ENCODE measurements at regions not wholly inside any gene's neighbourhood (a gene's known extent, or its start where the extent isn't known, plus 50 kb on each side); places are given as distances from the start of the nearest gene placed in this dataset.

- no peaks in the 10 kb centered on the region for H3K36me3 ChIP-seq
- no peaks in the 10 kb centered on the region for H3K27me3 ChIP-seq
- 65 to 70% methylated on average over 2 to 9 of the region's 9 CpGs for WGBS, 2 donors (ENCODE audit: low coverage in 1 of 2)
- no peak overlapping the region for H3K27ac ChIP-seq
- H3K9me3 ChIP-seq, result no peaks in the 10 kb centered on the region
- no peak for TF ChIP-seq EP300 (IDR thresholded peaks at IDR 0.05; ENCODE audit: low read depth)
- no peak for TF ChIP-seq POLR2A (IDR thresholded peaks at IDR 0.05)
- TF ChIP-seq POLR2AphosphoS5 (IDR thresholded peaks at IDR 0.05), result no peak
- TF ChIP-seq CTCF (IDR thresholded peaks at IDR 0.05), result no peak
- no peaks in the 10 kb centered on the region for H3K4me1 ChIP-seq
- intact Hi-C loops (cut with DNase I; ENCODE audit: low total_unique reads) (no loop called here), in situ Hi-C loops (cut with MboI; ENCODE audit: low pct_ligation_motif_present in 1 of 4, low pct_unique_long_range_greater_than_20kb in 1 of 4, low sequenced_read_pairs in 3 of 4) (no loop called here)
- no peak overlapping the region for H3K4me3 ChIP-seq
- DNase-seq, result no peak
These were observed 96.7 kb downstream of the RHOB start for GRCh38 chr2:20543469-20544152.

GRCh38 chr2:20544153-20544747 is 97.4 kb downstream of the RHOB start:
- TF ChIP-seq POLR2A (IDR thresholded peaks at IDR 0.05) (no peak), POLR2AphosphoS5 (IDR thresholded peaks at IDR 0.05) (no peak), CTCF (IDR thresholded peaks at IDR 0.05) (no peak), EP300 (IDR thresholded peaks at IDR 0.05; ENCODE audit: low read depth) (no peak)
- in situ Hi-C loops (cut with MboI; ENCODE audit: low pct_ligation_motif_present in 1 of 4, low pct_unique_long_range_greater_than_20kb in 1 of 4, low sequenced_read_pairs in 3 of 4) (no loop called here), intact Hi-C loops (cut with DNase I; ENCODE audit: low total_unique reads) (no loop called here)
- no peaks in the 10 kb centered on the region for H3K36me3 ChIP-seq
- DNase-seq, result no peak
- no peaks in the 10 kb centered on the region for H3K4me1 ChIP-seq
- no peak overlapping the region for H3K27ac ChIP-seq
- H3K9me3 ChIP-seq, result no peaks in the 10 kb centered on the region
- 86 to 92% methylated on average over 4 to 8 of the region's 8 CpGs for WGBS, 2 donors (ENCODE audit: low coverage in 1 of 2)
- no peaks in the 10 kb centered on the region for H3K27me3 ChIP-seq
- no peak overlapping the region for H3K4me3 ChIP-seq

DNA sequence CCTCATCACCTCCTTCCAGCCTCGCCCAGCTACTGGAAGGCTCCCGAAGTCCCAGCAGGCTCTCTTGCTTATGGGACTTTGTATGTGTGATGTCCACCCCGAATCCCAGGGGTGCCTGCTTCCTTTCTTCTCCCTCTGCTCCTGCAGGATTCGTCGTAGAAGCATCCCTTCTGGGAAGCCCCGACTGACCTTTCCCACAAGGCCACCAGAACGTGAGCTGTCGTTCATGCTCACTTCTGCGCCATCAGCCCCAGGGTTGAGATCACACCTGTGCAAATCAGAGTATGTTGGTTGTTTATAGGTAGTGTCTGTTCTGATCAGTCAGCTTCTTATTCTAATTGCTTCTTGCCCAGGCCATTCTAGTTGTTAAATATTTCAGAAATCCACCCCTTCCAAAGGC is 101.8 kb downstream of the HS1BP3 start:
- 67 to 93% methylated on average over 3 to 9 of the region's 9 CpGs for WGBS, 2 donors (ENCODE audit: low coverage in 1 of 2)
- H3K9me3 ChIP-seq, result no peaks in the 10 kb centered on the region
- H3K27ac ChIP-seq, result no peak overlapping the region
- no peaks in the 10 kb centered on the region for H3K27me3 ChIP-seq
- intact Hi-C loops (cut with DNase I; ENCODE audit: low total_unique reads) (no loop called here), in situ Hi-C loops (cut with MboI; ENCODE audit: low pct_ligation_motif_present in 1 of 4, low pct_unique_long_range_greater_than_20kb in 1 of 4, low sequenced_read_pairs in 3 of 4) (no loop called here)
- no peak for DNase-seq
- no peaks in the 10 kb centered on the region for H3K4me1 ChIP-seq
- no peak overlapping the region for H3K4me3 ChIP-seq
- H3K36me3 ChIP-seq, result no peaks in the 10 kb centered on the region
- TF ChIP-seq POLR2AphosphoS5 (IDR thresholded peaks at IDR 0.05), result no peak
- TF ChIP-seq CTCF (IDR thresholded peaks at IDR 0.05), result no peak
- TF ChIP-seq POLR2A (IDR thresholded peaks at IDR 0.05), result no peak
- no peak for TF ChIP-seq EP300 (IDR thresholded peaks at IDR 0.05; ENCODE audit: low read depth)

DNA sequence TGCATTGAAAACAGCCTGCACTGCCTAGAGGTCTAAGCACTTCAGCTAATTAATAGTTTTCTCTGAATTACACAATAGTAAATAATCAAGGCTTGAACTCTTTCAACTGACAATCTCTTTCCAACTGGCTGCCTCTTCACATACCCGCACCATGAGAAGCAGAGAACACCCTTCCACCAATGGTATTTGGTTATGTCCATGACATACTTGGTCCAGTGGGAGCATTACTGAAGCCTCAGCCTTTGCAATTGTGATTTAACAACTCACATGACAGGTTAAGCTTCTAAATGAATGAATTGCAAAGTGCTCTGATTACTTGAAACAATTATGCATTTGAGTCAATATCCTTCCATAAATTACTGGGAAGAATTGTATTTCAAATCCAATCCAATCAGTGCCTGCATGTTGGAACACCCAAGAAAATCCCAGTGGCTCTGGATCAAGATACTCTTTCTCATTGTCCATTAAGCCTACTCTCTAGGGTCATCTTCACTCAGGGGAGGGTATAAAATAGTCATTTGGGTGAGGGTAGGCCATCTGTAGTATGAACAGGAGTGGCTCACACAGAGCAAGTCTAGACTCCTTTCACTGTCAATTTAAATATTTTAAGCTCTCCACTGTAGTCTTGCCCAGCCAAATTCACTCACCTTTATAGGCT is 101.1 kb downstream of the HS1BP3 start:
- H3K9me3 ChIP-seq, result no peaks in the 10 kb centered on the region
- 88 to 100% methylated on average over 1 of the region's 1 CpG for WGBS, 2 donors (ENCODE audit: low coverage in 1 of 2)
- no peaks in the 10 kb centered on the region for H3K27me3 ChIP-seq
- no peak overlapping the region for H3K27ac ChIP-seq
- intact Hi-C loops (cut with DNase I; ENCODE audit: low total_unique reads) (no loop called here), in situ Hi-C loops (cut with MboI; ENCODE audit: low pct_ligation_motif_present in 1 of 4, low pct_unique_long_range_greater_than_20kb in 1 of 4, low sequenced_read_pairs in 3 of 4) (no loop called here)
- DNase-seq, result no peak
- no peaks in the 10 kb centered on the region for H3K36me3 ChIP-seq
- no peaks in the 10 kb centered on the region for H3K4me1 ChIP-seq
- H3K4me3 ChIP-seq, result no peak overlapping the region
- TF ChIP-seq EP300 (IDR thresholded peaks at IDR 0.05; ENCODE audit: low read depth) (no peak), CTCF (IDR thresholded peaks at IDR 0.05) (no peak), POLR2A (IDR thresholded peaks at IDR 0.05) (no peak), POLR2AphosphoS5 (IDR thresholded peaks at IDR 0.05) (no peak)
